Keratinocyte (primary cell): ENCODE measurements at regions not wholly inside any gene's neighbourhood (a gene's known extent, or its start where the extent isn't known, plus 50 kb on each side); places are given as distances from the start of the nearest gene placed in this dataset.
"Not testable (repeated sequence)": the region's sequence is repeated elsewhere in the genome, so short reads cannot be mapped to it uniquely, and the experiment has no call there.

Experiments used
- CTCF ChIP-seq, 3 experiments: IDR thresholded peaks in 1 of 3; conservative IDR thresholded peaks in 1 of 3; optimal IDR thresholded peaks in 1 of 3; 2 replicates in 2 of 3; 3 replicates in 1 of 3; pipeline versions ENCODE3 to v1.5.1; 2011; ENCODE audit warnings: low read length in 3 of 3, mild to moderate bottlenecking in 3 of 3, moderate library complexity in 2 of 3, control low read depth in 1 of 3, inconsistent platforms in 1 of 3; ENCODE audit not compliant: insufficient read depth in 2 of 3; ENCODE audit errors: extremely low read depth in 1 of 3
- EZH2 ChIP-seq: IDR thresholded peaks from one replicate; pipeline ENCODE4 v1.6.1; 2012; ENCODE audit warnings: inconsistent platforms, mild to moderate bottlenecking, low read length, moderate library complexity

GRCh38 chr15:20204177-20204866 is 337.3 kb downstream of the GOLGA6L6 start:
- TF ChIP-seq CTCF (optimal IDR thresholded peaks at IDR 0.05 in 1 of 3, IDR thresholded peaks at IDR 0.05 in 1 of 3, conservative IDR thresholded peaks at IDR 0.05 in 1 of 3; ENCODE audit: extremely low read depth in 1 of 3, insufficient read depth in 2 of 3, low read length in 3 of 3); EZH2: not testable (repeated sequence)
